ENCODE measurements at regions not wholly inside any gene's neighbourhood (a gene's known extent, or its start where the extent isn't known, plus 50 kb on each side); places are given as distances from the start of the nearest gene placed in this dataset.
"Not testable (repeated sequence)": the region's sequence is repeated elsewhere in the genome, so short reads cannot be mapped to it uniquely, and the experiment has no call there.

GRCh38 chr10:3563298-3563697 lies 221.7 kb downstream of the KLF6 start:
- Histone ChIP-seq H3K27me3 (ENCODE audit: insufficient read depth, low read depth, severe bottlenecking) (no peaks in the 10 kb centered on the region), H3K9me3 (ENCODE audit: severe bottlenecking) (no peaks in the 10 kb centered on the region)
- DNase-seq: no peak

GRCh38 chr10:3560628-3561027 lies 224.4 kb downstream of the KLF6 start:
- H3K27ac ChIP-seq; DNase-seq; H3K27me3 ChIP-seq (ENCODE audit: insufficient read depth, low read depth, severe bottlenecking); H3K9me3 ChIP-seq (ENCODE audit: severe bottlenecking); H3K36me3 ChIP-seq; H3K4me3 ChIP-seq (ENCODE audit: low read depth, low read length): not testable (repeated sequence)

More at GRCh38 chr10:3563298-3563697, 221.7 kb downstream of the KLF6 start:
- TF ChIP-seq, protein P1, sequence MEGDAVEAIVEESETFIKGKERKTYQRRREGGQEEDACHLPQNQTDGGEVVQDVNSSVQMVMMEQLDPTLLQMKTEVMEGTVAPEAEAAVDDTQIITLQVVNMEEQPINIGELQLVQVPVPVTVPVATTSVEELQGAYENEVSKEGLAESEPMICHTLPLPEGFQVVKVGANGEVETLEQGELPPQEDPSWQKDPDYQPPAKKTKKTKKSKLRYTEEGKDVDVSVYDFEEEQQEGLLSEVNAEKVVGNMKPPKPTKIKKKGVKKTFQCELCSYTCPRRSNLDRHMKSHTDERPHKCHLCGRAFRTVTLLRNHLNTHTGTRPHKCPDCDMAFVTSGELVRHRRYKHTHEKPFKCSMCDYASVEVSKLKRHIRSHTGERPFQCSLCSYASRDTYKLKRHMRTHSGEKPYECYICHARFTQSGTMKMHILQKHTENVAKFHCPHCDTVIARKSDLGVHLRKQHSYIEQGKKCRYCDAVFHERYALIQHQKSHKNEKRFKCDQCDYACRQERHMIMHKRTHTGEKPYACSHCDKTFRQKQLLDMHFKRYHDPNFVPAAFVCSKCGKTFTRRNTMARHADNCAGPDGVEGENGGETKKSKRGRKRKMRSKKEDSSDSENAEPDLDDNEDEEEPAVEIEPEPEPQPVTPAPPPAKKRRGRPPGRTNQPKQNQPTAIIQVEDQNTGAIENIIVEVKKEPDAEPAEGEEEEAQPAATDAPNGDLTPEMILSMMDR (IDR thresholded peaks at IDR 0.05; ENCODE audit: low read depth, low read length): no peak
- Histone ChIP-seq H3K4me3 (ENCODE audit: low read depth, low read length) (no peak overlapping the region), H3K27ac (no peak overlapping the region), H3K36me3 (no peaks in the 10 kb centered on the region)

- Histone ChIP-seq H3K27ac (no peak overlapping the region), H3K36me3 (no peaks in the 10 kb centered on the region), H3K27me3 (ENCODE audit: insufficient read depth, low read depth, severe bottlenecking) (no peaks in the 10 kb centered on the region), H3K4me3 (ENCODE audit: low read depth, low read length) (no peak overlapping the region), H3K9me3 (ENCODE audit: severe bottlenecking) (no peaks in the 10 kb centered on the region)
- TF ChIP-seq, protein P1 (IDR thresholded peaks at IDR 0.05; ENCODE audit: low read depth, low read length): no peak
- DNase-seq: no peak
These were observed 225.5 kb downstream of the KLF6 start for GRCh38 chr10:3559527-3559926.

DNA sequence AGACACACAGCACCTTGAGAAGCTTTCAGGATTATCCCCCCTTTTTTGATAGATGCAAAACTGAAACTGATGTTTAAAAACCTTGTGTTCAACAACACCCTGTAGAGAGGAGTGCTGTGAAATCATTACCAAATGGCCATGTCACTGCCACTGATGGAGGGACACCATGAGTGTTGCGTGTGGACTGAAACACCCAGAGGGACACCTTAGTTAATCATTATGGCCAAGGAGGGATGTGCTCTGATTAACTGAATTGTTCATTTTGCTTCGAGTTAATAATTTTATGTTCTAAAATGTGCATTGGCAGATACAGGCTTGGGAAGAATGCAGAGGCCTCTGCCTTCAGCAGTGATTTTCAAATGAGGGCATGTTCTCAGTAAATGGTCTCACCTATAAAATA lies 226.0 kb downstream of the KLF6 start:
- DNase-seq: no peak
- TF ChIP-seq, protein P1 (IDR thresholded peaks at IDR 0.05; ENCODE audit: low read depth, low read length): no peak
- no peak overlapping the region for H3K4me3 ChIP-seq (ENCODE audit: low read depth, low read length)

DNA sequence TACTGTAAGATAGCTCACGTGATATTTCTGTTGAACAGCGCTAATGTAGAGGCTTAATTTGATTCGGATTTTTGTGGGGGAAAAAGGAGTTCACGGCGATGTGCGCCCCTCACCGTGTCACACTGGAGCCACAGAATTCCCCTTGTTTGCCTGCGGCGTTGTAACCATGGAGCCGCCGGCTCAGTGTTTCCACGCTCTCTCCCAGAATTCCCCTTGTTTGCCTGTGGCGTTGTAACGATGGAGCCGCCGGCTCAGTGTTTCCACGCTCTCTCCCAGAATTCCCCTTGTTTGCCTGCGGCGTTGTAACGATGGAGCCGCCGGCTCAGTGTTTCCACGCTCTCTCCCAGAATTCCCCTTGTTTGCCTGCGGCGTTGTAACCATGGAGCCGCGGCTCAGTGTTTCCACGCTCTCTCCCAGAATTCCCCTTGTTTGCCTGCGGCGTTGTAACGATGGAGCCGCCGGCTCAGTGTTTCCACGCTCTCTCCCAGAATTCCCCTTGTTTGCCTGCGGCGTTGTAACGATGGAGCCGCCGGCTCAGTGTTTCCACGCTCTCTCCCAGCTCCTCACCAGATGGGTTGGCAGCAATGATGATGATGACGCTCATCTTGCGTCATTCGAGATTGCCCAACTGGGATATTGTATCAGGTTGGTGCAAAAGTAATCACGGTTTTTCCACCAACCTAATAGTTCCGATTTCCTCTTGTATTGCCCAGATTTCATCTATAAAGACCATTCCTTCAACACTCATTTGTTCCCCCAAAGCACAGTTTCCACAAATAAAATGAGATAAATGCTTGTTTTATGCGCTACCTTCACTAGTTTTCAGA lies 228.6 kb downstream of the KLF6 start:
- H3K27ac ChIP-seq; H3K9me3 ChIP-seq (ENCODE audit: severe bottlenecking); H3K27me3 ChIP-seq (ENCODE audit: insufficient read depth, low read depth, severe bottlenecking); H3K4me3 ChIP-seq (ENCODE audit: low read depth, low read length); DNase-seq; H3K36me3 ChIP-seq: not testable (repeated sequence)

More for the DNA sequence above, 226.0 kb downstream of the KLF6 start:
- Histone ChIP-seq H3K27ac (no peak overlapping the region), H3K36me3 (no peaks in the 10 kb centered on the region), H3K27me3 (ENCODE audit: insufficient read depth, low read depth, severe bottlenecking) (no peaks in the 10 kb centered on the region), H3K9me3 (ENCODE audit: severe bottlenecking) (no peaks in the 10 kb centered on the region)

GRCh38 chr10:3554121-3554522 lies 230.9 kb downstream of the KLF6 start:
- Histone ChIP-seq H3K27ac (no peak overlapping the region), H3K27me3 (ENCODE audit: insufficient read depth, low read depth, severe bottlenecking) (no peaks in the 10 kb centered on the region), H3K4me3 (ENCODE audit: low read depth, low read length) (no peak overlapping the region), H3K36me3 (no peaks in the 10 kb centered on the region), H3K9me3 (ENCODE audit: severe bottlenecking) (no peaks in the 10 kb centered on the region)
- TF ChIP-seq, protein P1 (IDR thresholded peaks at IDR 0.05; ENCODE audit: low read depth, low read length): no peak
- no peak for DNase-seq

- TF ChIP-seq, protein P1 (IDR thresholded peaks at IDR 0.05; ENCODE audit: low read depth, low read length): no peak
- Histone ChIP-seq H3K4me3 (ENCODE audit: low read depth, low read length) (no peak overlapping the region), H3K36me3 (no peaks in the 10 kb centered on the region), H3K27me3 (ENCODE audit: insufficient read depth, low read depth, severe bottlenecking) (no peaks in the 10 kb centered on the region), H3K9me3 (ENCODE audit: severe bottlenecking) (no peaks in the 10 kb centered on the region), H3K27ac (no peak overlapping the region)
- no peak for DNase-seq
These were observed 232.7 kb downstream of the KLF6 start for GRCh38 chr10:3552281-3552680.

All from WERI-Rb-1 (cell line).